ENCODE measurements at regions not wholly inside any gene's neighbourhood (a gene's known extent, or its start where the extent isn't known, plus 50 kb on each side); places are given as distances from the start of the nearest gene placed in this dataset.

- DNase-seq = peak in 1 of 2 donors; percentile 14
- Histone ChIP-seq H3K27ac (ENCODE audit: low read length) (no peak overlapping the region), H3K36me3 (ENCODE audit: control insufficient read depth, insufficient read depth, low read length) (no peaks in the 10 kb centered on the region), H3K4me3 (ENCODE audit: low read length) (no peak overlapping the region), H3K27me3 (ENCODE audit: control insufficient read depth, insufficient read depth, low read length) (no peaks in the 10 kb centered on the region), H3K9me3 (ENCODE audit: control insufficient read depth, low read depth, low read length) (no peaks in the 10 kb centered on the region), H3K4me1 (ENCODE audit: control insufficient read depth, insufficient read depth, low read length) (no peaks in the 10 kb centered on the region)
- no CpG with 5 or more reads among the region's 2 CpGs for WGBS (ENCODE audit: insufficient coverage, low lambda C conversion rate)
Observed at GRCh38 chrX:14476205-14476604, 53.1 kb upstream of the GLRA2 start.

- DNase-seq = no peak
- Histone ChIP-seq H3K9me3 (ENCODE audit: control insufficient read depth, low read depth, low read length) (no peaks in the 10 kb centered on the region), H3K4me3 (ENCODE audit: low read length) (no peak overlapping the region), H3K27ac (ENCODE audit: low read length) (no peak overlapping the region), H3K4me1 (ENCODE audit: control insufficient read depth, insufficient read depth, low read length) (no peaks in the 10 kb centered on the region), H3K36me3 (ENCODE audit: control insufficient read depth, insufficient read depth, low read length) (no peaks in the 10 kb centered on the region), H3K27me3 (ENCODE audit: control insufficient read depth, insufficient read depth, low read length) (no peaks in the 10 kb centered on the region)
- no CpG with 5 or more reads among the region's 2 CpGs for WGBS (ENCODE audit: insufficient coverage, low lambda C conversion rate)
Observed at GRCh38 chrX:14449773-14450172, 79.6 kb upstream of the GLRA2 start.

- Histone ChIP-seq H3K4me3 (ENCODE audit: low read length) (no peak overlapping the region), H3K9me3 (ENCODE audit: control insufficient read depth, low read depth, low read length) (no peaks in the 10 kb centered on the region), H3K27ac (ENCODE audit: low read length) (no peak overlapping the region), H3K36me3 (ENCODE audit: control insufficient read depth, insufficient read depth, low read length) (no peaks in the 10 kb centered on the region), H3K27me3 (ENCODE audit: control insufficient read depth, insufficient read depth, low read length) (no peaks in the 10 kb centered on the region), H3K4me1 (ENCODE audit: control insufficient read depth, insufficient read depth, low read length) (no peaks in the 10 kb centered on the region)
- no CpG with 5 or more reads among the region's 9 CpGs for whole genome bisulfite sequencing (ENCODE audit: insufficient coverage, low lambda C conversion rate)
- DNase-seq = no peak
Observed at GRCh38 chrX:14448406-14448805, 80.9 kb upstream of the GLRA2 start.

GRCh38 chrX:14440106-14440505 is 89.2 kb upstream of the GLRA2 start:
- DNase-seq = no peak
- whole genome bisulfite sequencing (ENCODE audit: insufficient coverage, low lambda C conversion rate) = no CpG with 5 or more reads among the region's 1 CpG
- H3K9me3 ChIP-seq (ENCODE audit: control insufficient read depth, low read depth, low read length) = no peaks in the 10 kb centered on the region
- H3K27me3 ChIP-seq (ENCODE audit: control insufficient read depth, insufficient read depth, low read length) = no peaks in the 10 kb centered on the region
- H3K36me3 ChIP-seq (ENCODE audit: control insufficient read depth, insufficient read depth, low read length) = no peaks in the 10 kb centered on the region
- H3K4me3 ChIP-seq (ENCODE audit: low read length) = no peak overlapping the region
- no peaks in the 10 kb centered on the region for H3K4me1 ChIP-seq (ENCODE audit: control insufficient read depth, insufficient read depth, low read length)
- H3K27ac ChIP-seq (ENCODE audit: low read length) = no peak overlapping the region

GRCh38 chrX:14427614-14428013 is 101.7 kb upstream of the GLRA2 start:
- no peak overlapping the region for H3K27ac ChIP-seq (ENCODE audit: low read length)
- H3K4me3 ChIP-seq (ENCODE audit: low read length) = no peak overlapping the region
- no peaks in the 10 kb centered on the region for H3K36me3 ChIP-seq (ENCODE audit: control insufficient read depth, insufficient read depth, low read length)
- no CpG with 5 or more reads among the region's 1 CpG for whole genome bisulfite sequencing (ENCODE audit: insufficient coverage, low lambda C conversion rate)
- no peaks in the 10 kb centered on the region for H3K9me3 ChIP-seq (ENCODE audit: control insufficient read depth, low read depth, low read length)
- H3K27me3 ChIP-seq (ENCODE audit: control insufficient read depth, insufficient read depth, low read length) = no peaks in the 10 kb centered on the region
- H3K4me1 ChIP-seq (ENCODE audit: control insufficient read depth, insufficient read depth, low read length) = peaks cover 3% of the 10 kb centered on the region
- peak in 1 of 2 donors; percentile 47 for DNase-seq

- Histone ChIP-seq H3K36me3 (ENCODE audit: control insufficient read depth, insufficient read depth, low read length) (no peaks in the 10 kb centered on the region), H3K27ac (ENCODE audit: low read length) (no peak overlapping the region), H3K4me1 (ENCODE audit: control insufficient read depth, insufficient read depth, low read length) (no peaks in the 10 kb centered on the region), H3K4me3 (ENCODE audit: low read length) (no peak overlapping the region), H3K9me3 (ENCODE audit: control insufficient read depth, low read depth, low read length) (no peaks in the 10 kb centered on the region), H3K27me3 (ENCODE audit: control insufficient read depth, insufficient read depth, low read length) (no peaks in the 10 kb centered on the region)
- DNase-seq = no peak
- no CpG with 5 or more reads among the region's 2 CpGs for WGBS (ENCODE audit: insufficient coverage, low lambda C conversion rate)
Observed at GRCh38 chrX:14420841-14421240, 108.5 kb upstream of the GLRA2 start.

GRCh38 chrX:14412686-14413085 is 116.7 kb upstream of the GLRA2 start:
- no peak for DNase-seq

GRCh38 chrX:14411326-14411725 is 118.0 kb upstream of the GLRA2 start:
- no CpG with 5 or more reads among the region's 1 CpG for WGBS (ENCODE audit: insufficient coverage, low lambda C conversion rate)
- peaks cover 6% of the 10 kb centered on the region for H3K4me1 ChIP-seq (ENCODE audit: control insufficient read depth, insufficient read depth, low read length)
- H3K27me3 ChIP-seq (ENCODE audit: control insufficient read depth, insufficient read depth, low read length) = no peaks in the 10 kb centered on the region
- H3K36me3 ChIP-seq (ENCODE audit: control insufficient read depth, insufficient read depth, low read length) = no peaks in the 10 kb centered on the region
- no peak overlapping the region for H3K27ac ChIP-seq (ENCODE audit: low read length)
- DNase-seq = no peak
- no peaks in the 10 kb centered on the region for H3K9me3 ChIP-seq (ENCODE audit: control insufficient read depth, low read depth, low read length)
- H3K4me3 ChIP-seq (ENCODE audit: low read length) = no peak overlapping the region

More at GRCh38 chrX:14412686-14413085, 116.7 kb upstream of the GLRA2 start:
- WGBS (ENCODE audit: insufficient coverage, low lambda C conversion rate) = no CpG with 5 or more reads among the region's 1 CpG
- Histone ChIP-seq H3K27me3 (ENCODE audit: control insufficient read depth, insufficient read depth, low read length) (no peaks in the 10 kb centered on the region), H3K4me1 (ENCODE audit: control insufficient read depth, insufficient read depth, low read length) (peaks cover 6% of the 10 kb centered on the region), H3K4me3 (ENCODE audit: low read length) (no peak overlapping the region), H3K27ac (ENCODE audit: low read length) (no peak overlapping the region), H3K36me3 (ENCODE audit: control insufficient read depth, insufficient read depth, low read length) (no peaks in the 10 kb centered on the region), H3K9me3 (ENCODE audit: control insufficient read depth, low read depth, low read length) (no peaks in the 10 kb centered on the region)

- Histone ChIP-seq H3K9me3 (ENCODE audit: control insufficient read depth, low read depth, low read length) (no peaks in the 10 kb centered on the region), H3K27ac (ENCODE audit: low read length) (peak overlapping the region; percentile 75), H3K27me3 (ENCODE audit: control insufficient read depth, insufficient read depth, low read length) (no peaks in the 10 kb centered on the region), H3K4me1 (ENCODE audit: control insufficient read depth, insufficient read depth, low read length) (peaks cover 12% of the 10 kb centered on the region), H3K4me3 (ENCODE audit: low read length) (no peak overlapping the region), H3K36me3 (ENCODE audit: control insufficient read depth, insufficient read depth, low read length) (no peaks in the 10 kb centered on the region)
- WGBS (ENCODE audit: insufficient coverage, low lambda C conversion rate) = no CpG with 5 or more reads among the region's 2 CpGs
- peak; percentile 78 to 88 for DNase-seq
Observed at GRCh38 chrX:14409341-14409740, 120.0 kb upstream of the GLRA2 start.

GRCh38 chrX:14406225-14406624 is 123.1 kb upstream of the GLRA2 start:
- Histone ChIP-seq H3K9me3 (ENCODE audit: control insufficient read depth, low read depth, low read length) (no peaks in the 10 kb centered on the region), H3K4me1 (ENCODE audit: control insufficient read depth, insufficient read depth, low read length) (peaks cover 12% of the 10 kb centered on the region), H3K36me3 (ENCODE audit: control insufficient read depth, insufficient read depth, low read length) (no peaks in the 10 kb centered on the region), H3K27ac (ENCODE audit: low read length) (peak overlapping the region; percentile 20), H3K27me3 (ENCODE audit: control insufficient read depth, insufficient read depth, low read length) (no peaks in the 10 kb centered on the region), H3K4me3 (ENCODE audit: low read length) (no peak overlapping the region)
- DNase-seq = peak in 1 of 2 donors; percentile 18

- Histone ChIP-seq H3K27me3 (ENCODE audit: control insufficient read depth, insufficient read depth, low read length) (no peaks in the 10 kb centered on the region), H3K4me1 (ENCODE audit: control insufficient read depth, insufficient read depth, low read length) (peaks cover 15% of the 10 kb centered on the region), H3K4me3 (ENCODE audit: low read length) (no peak overlapping the region), H3K27ac (ENCODE audit: low read length) (peak overlapping the region; percentile 78), H3K36me3 (ENCODE audit: control insufficient read depth, insufficient read depth, low read length) (no peaks in the 10 kb centered on the region), H3K9me3 (ENCODE audit: control insufficient read depth, low read depth, low read length) (no peaks in the 10 kb centered on the region)
- DNase-seq = peak; percentile 60 to 85
- no CpG with 5 or more reads among the region's 2 CpGs for WGBS (ENCODE audit: insufficient coverage, low lambda C conversion rate)
Observed at GRCh38 chrX:14398725-14399124, 130.6 kb upstream of the GLRA2 start.

Data from large intestine (tissue), 3 donors.